D341Med (cell line): ENCODE measurements at regions not wholly inside any gene's neighbourhood (a gene's known extent, or its start where the extent isn't known, plus 50 kb on each side); places are given as distances from the start of the nearest gene placed in this dataset.

Source experiments
- DNase-seq: peaks from one replicate; pipeline ENCODE4 v3.0.0; 2012; ENCODE audit warnings: low spot score

- no peak for DNase-seq
Measured at GRCh38 chr9:26058111-26058895, 380.1 kb upstream of the TUSC1 start.

DNA sequence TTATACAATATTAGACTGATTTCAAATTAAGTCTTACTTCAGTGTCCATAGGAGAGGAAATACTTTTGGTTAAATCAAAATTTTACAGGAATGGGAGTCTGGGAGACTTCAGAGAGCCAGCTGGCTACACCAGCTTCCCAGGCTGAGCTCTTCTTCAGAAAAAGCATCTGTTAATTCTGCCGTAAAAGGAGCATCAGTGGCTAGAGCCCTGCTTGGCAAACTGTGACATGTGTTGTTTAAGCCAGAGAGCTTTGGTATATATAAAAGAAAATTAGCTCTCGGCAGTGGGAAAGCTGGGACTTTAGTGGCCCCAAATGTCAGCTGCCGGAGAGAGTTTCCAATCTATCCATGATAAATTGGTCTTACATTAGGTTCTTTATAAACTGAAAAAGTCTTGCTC lies 378.8 kb upstream of the TUSC1 start:
- DNase-seq, result peak; percentile 12

DNA sequence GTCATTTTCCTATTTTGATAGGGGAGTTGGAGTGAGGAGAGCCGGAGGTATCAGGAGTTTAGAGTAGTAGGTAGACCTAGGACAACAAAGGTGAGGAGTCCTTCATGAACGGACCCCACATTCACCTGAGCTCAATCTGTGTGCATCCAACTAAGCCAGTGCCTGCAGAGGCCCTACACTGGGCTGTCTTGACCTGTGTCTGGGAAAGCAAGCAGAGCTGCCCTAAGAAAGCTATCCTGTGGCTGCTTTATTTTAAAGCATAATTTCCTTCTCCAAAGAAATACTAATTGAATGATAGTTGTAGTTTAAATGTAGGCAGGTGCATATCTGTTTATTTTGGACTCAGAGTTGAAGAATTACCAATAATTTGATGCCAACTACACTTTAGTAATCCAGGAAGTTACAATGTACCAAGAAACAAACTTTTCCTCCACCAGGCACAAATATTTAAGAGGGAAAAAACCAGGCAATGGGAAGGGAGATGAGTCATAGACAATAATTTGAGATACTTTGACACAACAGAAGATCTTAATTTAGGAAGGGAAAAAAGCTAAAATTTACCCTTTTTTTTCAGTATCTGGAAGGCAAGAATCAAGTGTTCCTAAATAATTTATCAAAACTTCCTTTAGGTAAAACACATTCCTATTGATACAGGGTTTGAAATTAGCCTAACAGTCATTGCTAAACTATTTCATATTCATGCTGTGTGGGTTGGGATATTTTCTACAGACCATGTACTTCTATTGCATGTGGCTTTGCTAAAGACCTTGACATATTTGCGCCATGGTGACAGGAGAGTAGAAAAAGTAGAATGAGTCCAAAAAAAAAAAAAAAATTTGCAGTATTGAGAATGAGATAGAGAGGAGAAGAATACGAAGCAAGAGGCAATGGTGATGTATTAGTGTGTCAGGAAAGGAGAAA lies 376.6 kb upstream of the TUSC1 start:
- no peak for DNase-seq

GRCh38 chr9:26053954-26054353 lies 375.7 kb upstream of the TUSC1 start:
- no peak for DNase-seq

- no peak for DNase-seq
Measured at GRCh38 chr9:26043431-26043830, 365.2 kb upstream of the TUSC1 start.

DNA sequence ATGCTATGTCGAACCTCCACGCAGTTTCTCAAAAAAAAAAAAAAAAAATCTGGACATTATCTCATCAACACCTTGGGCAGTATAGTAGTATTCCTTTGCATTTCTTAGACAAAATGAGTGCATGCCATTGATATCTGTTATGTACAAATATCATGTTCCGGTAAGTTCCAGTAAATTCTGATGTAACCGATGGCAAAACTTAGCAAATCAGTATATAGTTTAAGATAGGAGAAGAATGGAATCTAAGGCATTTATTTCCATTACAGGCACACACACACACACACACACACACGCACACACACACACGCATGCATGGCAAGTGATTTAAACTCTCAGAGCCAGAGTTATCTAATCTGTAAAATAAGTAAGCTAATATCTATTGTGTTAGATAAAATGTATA lies 356.5 kb upstream of the TUSC1 start:
- DNase-seq, result no peak

- no peak for DNase-seq
Measured at GRCh38 chr9:26033336-26033735, 355.1 kb upstream of the TUSC1 start.

GRCh38 chr9:26026423-26027100 lies 348.3 kb upstream of the TUSC1 start:
- DNase-seq, result no peak

DNA sequence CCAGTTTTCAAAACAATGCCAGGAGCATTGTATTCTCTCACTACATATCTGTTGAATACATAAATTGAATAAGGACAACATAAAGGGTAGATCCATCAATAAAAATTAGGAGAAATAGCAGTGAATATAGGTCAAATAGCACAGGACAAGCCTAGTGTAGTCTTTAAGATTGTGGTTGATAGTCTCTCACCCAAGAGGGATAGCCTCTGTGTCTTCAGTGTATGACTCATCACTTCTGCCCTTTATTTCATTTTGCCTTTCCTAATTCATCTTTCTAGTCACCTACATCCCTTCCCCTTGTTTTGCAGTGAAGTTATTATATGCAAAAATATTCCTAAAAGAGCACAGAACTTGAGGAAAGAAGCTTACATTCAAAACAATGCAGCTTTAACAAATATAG lies 335.0 kb upstream of the TUSC1 start:
- DNase-seq, result no peak

DNA sequence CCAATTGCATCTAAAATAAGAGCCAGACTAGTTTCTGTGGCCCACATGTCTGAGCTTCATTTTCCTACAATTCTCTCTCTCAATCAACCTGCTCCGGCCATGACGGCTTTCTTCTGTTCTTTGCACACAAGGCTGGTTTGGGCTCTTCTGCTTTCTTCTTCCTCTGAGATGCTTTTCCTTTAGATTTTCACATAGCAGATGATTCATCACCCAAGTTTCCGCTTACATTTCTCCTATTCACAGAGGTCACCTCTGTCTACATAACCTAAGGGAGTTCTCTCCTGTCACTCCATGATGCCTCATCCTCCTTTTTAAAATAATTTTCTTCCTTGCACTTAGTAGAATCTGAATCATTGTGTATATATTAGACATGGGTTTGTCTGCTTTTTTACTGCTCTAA lies 334.6 kb upstream of the TUSC1 start:
- DNase-seq, result no peak

DNA sequence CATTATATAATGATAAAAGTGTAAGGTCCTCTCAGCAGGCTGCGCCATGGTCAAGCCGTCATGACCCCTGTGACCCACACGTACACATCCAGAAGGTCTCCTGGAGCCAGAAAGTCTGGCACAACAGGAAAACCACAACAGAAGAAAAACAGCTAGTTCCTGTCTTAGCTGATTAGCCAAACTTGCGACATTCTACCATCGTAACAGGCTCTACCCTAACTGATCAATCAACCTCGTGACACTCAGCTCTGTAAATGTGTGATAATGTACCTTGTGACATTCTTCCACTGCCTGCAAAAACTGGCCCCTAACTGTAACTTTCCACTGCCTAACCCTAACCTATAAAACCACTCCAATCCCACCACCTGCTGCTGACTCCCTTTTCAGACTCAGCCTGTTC lies 316.4 kb upstream of the TUSC1 start:
- DNase-seq, result no peak

GRCh38 chr9:25990376-25990775 lies 312.1 kb upstream of the TUSC1 start:
- DNase-seq, result no peak

- DNase-seq, result no peak
Measured at GRCh38 chr9:25975667-25976066, 297.4 kb upstream of the TUSC1 start.

- DNase-seq, result peak; percentile 49
Measured at GRCh38 chr9:25964239-25964638, 286.0 kb upstream of the TUSC1 start.

DNA sequence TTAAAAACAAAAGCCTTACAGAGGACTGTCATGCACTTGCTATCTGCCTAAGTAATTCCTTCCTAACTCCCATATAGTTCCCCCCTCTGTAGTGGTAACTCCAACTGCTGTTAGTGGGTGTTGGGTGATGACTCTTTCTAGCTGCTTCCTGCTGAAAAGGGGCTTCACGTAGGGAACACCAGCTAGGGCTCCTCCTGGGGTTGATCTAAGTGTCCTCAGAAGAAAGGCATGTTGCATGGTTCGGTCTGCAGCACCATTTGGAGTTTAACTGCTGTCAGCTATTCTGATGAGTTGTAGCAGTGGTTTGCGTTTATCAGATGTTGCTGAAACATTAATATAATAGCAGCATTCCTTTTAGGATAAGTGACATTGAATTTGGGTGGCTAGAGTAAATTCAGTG lies 281.9 kb upstream of the TUSC1 start:
- DNase-seq, result no peak

DNA sequence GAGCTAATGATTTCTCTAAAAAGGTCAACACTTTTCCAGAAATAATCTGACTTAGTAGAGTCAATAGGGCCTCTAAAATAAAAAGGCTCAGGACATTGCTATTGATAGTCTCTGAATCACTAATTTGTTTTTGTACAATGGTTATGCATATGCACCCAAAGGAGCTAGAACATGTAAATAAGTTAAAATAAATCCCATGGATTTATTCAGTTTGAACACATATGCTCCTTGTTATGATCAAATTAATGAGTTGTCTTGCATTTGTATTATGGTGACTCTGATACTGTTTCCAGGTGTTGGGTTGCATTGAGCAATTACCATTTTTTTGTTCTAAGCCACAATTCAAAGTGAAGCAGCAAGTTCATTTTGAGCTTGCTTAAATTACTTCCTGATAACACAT lies 276.0 kb upstream of the TUSC1 start:
- no peak for DNase-seq

- no peak for DNase-seq
Measured at GRCh38 chr9:25948182-25948581, 269.9 kb upstream of the TUSC1 start.

GRCh38 chr9:25939126-25939525 lies 260.9 kb upstream of the TUSC1 start:
- no peak for DNase-seq

DNA sequence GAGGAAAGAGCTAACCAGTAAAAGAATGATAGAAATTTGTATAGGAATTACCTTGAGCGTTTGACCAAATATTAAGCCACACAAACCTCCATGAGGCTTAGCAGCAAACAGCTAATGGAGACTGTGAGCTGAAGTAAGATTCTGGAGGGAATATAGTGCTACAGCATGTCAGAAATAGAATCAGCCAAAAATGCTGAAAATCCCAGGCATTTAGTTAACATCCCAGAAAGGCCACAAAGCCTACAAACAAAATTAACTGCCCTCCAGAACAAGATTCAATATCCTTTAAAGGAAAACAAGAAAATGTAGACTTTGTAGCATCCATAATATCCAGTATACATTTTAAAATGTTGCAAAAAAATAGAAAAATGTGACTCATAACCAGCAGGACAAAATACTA lies 257.8 kb upstream of the TUSC1 start:
- no peak for DNase-seq

- DNase-seq, result no peak
Measured at GRCh38 chr9:25935188-25935587, 256.9 kb upstream of the TUSC1 start.

GRCh38 chr9:25918761-25919160 lies 240.5 kb upstream of the TUSC1 start:
- no peak for DNase-seq

- DNase-seq, result no peak
Measured at GRCh38 chr9:25917731-25918362, 239.6 kb upstream of the TUSC1 start.
